HEK293 (cell line): ENCODE measurements at regions not wholly inside any gene's neighbourhood (a gene's known extent, or its start where the extent isn't known, plus 50 kb on each side); places are given as distances from the start of the nearest gene placed in this dataset.

Source experiments
- CTCF ChIA-PET: fragments of 350-600 bp; formaldehyde crosslinking; extraction: SDS; loops from one replicate; lab custom pipeline; 2021; ENCODE audit warnings: antibody characterized with exemption; lab: Yijun Ruan, JAX
- POLR2A ChIA-PET: fragments of 300-600 bp; formaldehyde crosslinking; extraction: SDS; loops from one replicate; lab custom pipeline; 2020; ENCODE audit warnings: antibody characterized with exemption, inconsistent platforms; lab: Yijun Ruan, JAX
- H3K27ac ChIP-seq: fragments of 200-500 bp; sonication (Bioruptor generic); 2 replicates; pipeline ENCODE4 v1.5.1; 2014; ENCODE audit warnings: low read depth, low read length, control low read depth, inconsistent platforms; ENCODE audit errors: extremely low read depth
- H3K36me3 ChIP-seq, 2 experiments: fragments of 200-500 bp in 1 of 2; sonication (Bioruptor generic) in 1 of 2; 1 replicate in 1 of 2; 2 replicates in 1 of 2; pipeline ENCODE4 v1.5.1; 2014 to 2017; ENCODE audit warnings: inconsistent platforms in 2 of 2, low read length in 2 of 2; ENCODE audit not compliant: control insufficient read depth in 2 of 2, insufficient read depth in 1 of 2
- H3K4me1 ChIP-seq: fragments of 200-500 bp; sonication (Bioruptor generic); 2 replicates; pipeline ENCODE4 v1.5.1; 2014; ENCODE audit warnings: mild to moderate bottlenecking, low read length, inconsistent platforms; ENCODE audit not compliant: control insufficient read depth, insufficient read depth
- H3K4me3 ChIP-seq: 2 replicates; pipeline ENCODE4 v1.5.1; 2011; ENCODE audit warnings: low read depth, mild to moderate bottlenecking, control low read depth, low read length, moderate library complexity
- H3K9me3 ChIP-seq: fragments of 200-500 bp; sonication (Bioruptor generic); 2 replicates; pipeline ENCODE4 v1.5.1; 2014; ENCODE audit warnings: low read depth, low read length, inconsistent platforms; ENCODE audit not compliant: control insufficient read depth, insufficient read depth
- CTCF ChIP-seq: fragments of 450-650 bp; formaldehyde crosslinking; IDR thresholded peaks from 2 replicates; pipeline ENCODE4 v1.5.1; 2016; ENCODE audit warnings: missing biosample characterization, missing genetic modification characterization
- EGR2 ChIP-seq: fragments of 450-650 bp; formaldehyde crosslinking; IDR thresholded peaks from 2 replicates; pipeline ENCODE4 v1.5.1; 2016; ENCODE audit warnings: low read depth, missing biosample characterization, missing genetic modification characterization
- GLI2 ChIP-seq: fragments of 450-650 bp; formaldehyde crosslinking; IDR thresholded peaks from 2 replicates; pipeline ENCODE4; 2017; ENCODE audit warnings: missing biosample characterization, missing genetic modification characterization, low read depth, borderline replicate concordance
- HIC1 ChIP-seq: fragments of 450-650 bp; formaldehyde crosslinking; IDR thresholded peaks from 2 replicates; pipeline ENCODE4 v1.5.1; 2016; ENCODE audit warnings: missing biosample characterization, missing genetic modification characterization
- INSM2 ChIP-seq: fragments of 450-650 bp; formaldehyde crosslinking; IDR thresholded peaks from 2 replicates; pipeline ENCODE4 v1.5.1; 2016; ENCODE audit warnings: missing biosample characterization, missing genetic modification characterization
- OSR2 ChIP-seq: fragments of 450-650 bp; formaldehyde crosslinking; IDR thresholded peaks from 2 replicates; pipeline ENCODE4 v1.5.1; 2016; ENCODE audit warnings: missing biosample characterization, missing genetic modification characterization
- PBX3 ChIP-seq: sonication (generic); formaldehyde crosslinking; IDR thresholded peaks from 2 replicates; pipeline ENCODE4 v1.8.1; 2022; ENCODE audit warnings: mild to moderate bottlenecking, moderate library complexity, missing genetic modification reagents
- RBAK ChIP-seq: fragments of 450-650 bp; formaldehyde crosslinking; IDR thresholded peaks from 2 replicates; pipeline ENCODE4 v1.5.1; 2016; ENCODE audit warnings: missing biosample characterization, missing genetic modification characterization
- SETDB1 ChIP-seq: IDR thresholded peaks from one replicate; pipeline ENCODE4 v1.6.1; 2017; ENCODE audit warnings: mild to moderate bottlenecking, low read length, moderate library complexity, mixed read lengths; ENCODE audit not compliant: insufficient read length
- TRIM28 ChIP-seq: IDR thresholded peaks from 2 replicates; pipeline ENCODE4 v1.6.1; 2011; ENCODE audit warnings: low read length, control low read depth, borderline replicate concordance
- ZBTB21 ChIP-seq: fragments of 450-650 bp; formaldehyde crosslinking; IDR thresholded peaks from 2 replicates; pipeline ENCODE4 v1.5.1; 2017; ENCODE audit warnings: missing biosample characterization, missing genetic modification characterization
- ZNF169 ChIP-seq: fragments of 450-650 bp; formaldehyde crosslinking; IDR thresholded peaks from 2 replicates; pipeline ENCODE4 v1.5.1; 2016; ENCODE audit warnings: missing biosample characterization, missing genetic modification characterization
- ZNF221 ChIP-seq: fragments of 450-650 bp; formaldehyde crosslinking; IDR thresholded peaks from 2 replicates; pipeline ENCODE4 v1.5.1; 2017; ENCODE audit warnings: missing biosample characterization, missing genetic modification characterization, borderline replicate concordance
- ZNF26 ChIP-seq: fragments of 450-650 bp; formaldehyde crosslinking; IDR thresholded peaks from 2 replicates; pipeline ENCODE4 v1.5.1; 2016; ENCODE audit warnings: missing biosample characterization, missing genetic modification characterization
- ZNF354C ChIP-seq: fragments of 450-650 bp; formaldehyde crosslinking; IDR thresholded peaks from 2 replicates; pipeline ENCODE4 v1.5.1; 2016; ENCODE audit warnings: missing biosample characterization, missing genetic modification characterization, low read depth, borderline replicate concordance
- ZNF37A ChIP-seq: fragments of 450-650 bp; IDR thresholded peaks from 2 replicates; pipeline ENCODE4 v1.5.1; 2018; ENCODE audit warnings: missing biosample characterization, missing genetic modification characterization
- ZNF518A ChIP-seq: fragments of 450-650 bp; formaldehyde crosslinking; conservative IDR thresholded peaks from 2 replicates; pipeline ENCODE4 v1.5.1; 2016; ENCODE audit warnings: low read depth, missing biosample characterization, missing genetic modification characterization
- ZNF549 ChIP-seq: fragments of 450-650 bp; IDR thresholded peaks from 2 replicates; pipeline ENCODE4 v1.5.1; 2018; ENCODE audit warnings: missing biosample characterization, missing genetic modification characterization, mild to moderate bottlenecking, inconsistent platforms, moderate library complexity
- ZNF558 ChIP-seq: fragments of 450-650 bp; formaldehyde crosslinking; IDR thresholded peaks from 2 replicates; pipeline ENCODE4 v1.5.1; 2016; ENCODE audit warnings: missing biosample characterization, missing genetic modification characterization
- ZNF677 ChIP-seq: fragments of 450-650 bp; IDR thresholded peaks from 2 replicates; pipeline ENCODE4 v1.5.0; 2018; ENCODE audit warnings: missing biosample characterization, mild to moderate bottlenecking, missing genetic modification characterization, moderate library complexity
- ZNF707 ChIP-seq: fragments of 450-650 bp; formaldehyde crosslinking; IDR thresholded peaks from 2 replicates; pipeline ENCODE4 v1.5.1; 2016; ENCODE audit warnings: missing biosample characterization, missing genetic modification characterization
- ZNF777 ChIP-seq: fragments of 450-650 bp; formaldehyde crosslinking; IDR thresholded peaks from 2 replicates; pipeline ENCODE4 v1.5.1; 2017; ENCODE audit warnings: missing biosample characterization, missing genetic modification characterization, borderline replicate concordance
- ZSCAN16 ChIP-seq: fragments of 450-650 bp; formaldehyde crosslinking; IDR thresholded peaks from 2 replicates; pipeline ENCODE4 v1.5.1; 2016; ENCODE audit warnings: missing biosample characterization, missing genetic modification characterization

- TF ChIP-seq ZNF518A (tag by site-specific recombination): no peak
- TF ChIP-seq TRIM28: no peak
- no peak for TF ChIP-seq SETDB1
- TF ChIP-seq, all 188 proteins: peak for 0
These were observed 293.4 kb upstream of the GBE1 start (continued) for GRCh38 chr3:82054849-82055248.

- CTCF ChIA-PET: no interaction called here
- Histone ChIP-seq H3K4me1 (no peaks in the 10 kb centered on the region), H3K4me3 (no peak overlapping the region), H3K36me3 (no peaks in the 10 kb centered on the region), H3K9me3 (no peaks in the 10 kb centered on the region), H3K27ac (no peak overlapping the region)
- POLR2A ChIA-PET: no interaction called here
- TF ChIP-seq CTCF: no peak
- no peak for TF ChIP-seq HIC1
- TF ChIP-seq ZNF354C: no peak
- no peak for TF ChIP-seq ZNF777 (tag by site-specific recombination)
- no peak for TF ChIP-seq ZNF37A (tag by site-specific recombination)
- no peak for TF ChIP-seq ZNF558 (tag by site-specific recombination)
- no peak for TF ChIP-seq ZNF707 (tag by site-specific recombination)
- TF ChIP-seq ZSCAN16 (tag by site-specific recombination): no peak
- TF ChIP-seq GLI2 (tag by site-specific recombination): no peak
- no peak for TF ChIP-seq ZBTB21 (tag by site-specific recombination)
- no peak for TF ChIP-seq RBAK (tag by site-specific recombination)
- TF ChIP-seq EGR2 (tag by site-specific recombination): no peak
- no peak for TF ChIP-seq PBX3 (CRISPR knock-in tag)
- no peak for TF ChIP-seq INSM2 (tag by site-specific recombination)
- no peak for TF ChIP-seq ZNF549 (tag by site-specific recombination)
- TF ChIP-seq ZNF169 (tag by site-specific recombination): no peak
- no peak for TF ChIP-seq ZNF26
- TF ChIP-seq OSR2: no peak
- TF ChIP-seq ZNF677 (tag by site-specific recombination): no peak
- no peak for TF ChIP-seq ZNF221 (tag by site-specific recombination)
These were observed 291.8 kb upstream of the GBE1 start for GRCh38 chr3:82053236-82053635.
